ENCODE measurements at regions not wholly inside any gene's neighbourhood (a gene's known extent, or its start where the extent isn't known, plus 50 kb on each side); places are given as distances from the start of the nearest gene placed in this dataset.

GRCh38 chr6:45800911-45801310, 214.7 kb downstream of the CLIC5 start:
- in situ Hi-C loops (cut with HindIII; ENCODE audit: low pct_unique_long_range_greater_than_20kb, low sequenced_read_pairs): no loop called here

GRCh38 chr6:45795678-45796077, 220.0 kb downstream of the CLIC5 start:
- in situ Hi-C loops (cut with HindIII; ENCODE audit: low pct_unique_long_range_greater_than_20kb, low sequenced_read_pairs): no loop called here
- DNase-seq (ENCODE audit: low read depth, low spot score): no peak

More at GRCh38 chr6:45800911-45801310, 214.7 kb downstream of the CLIC5 start:
- DNase-seq (ENCODE audit: low read depth, low spot score): no peak

GRCh38 chr6:45794465-45794864, 221.2 kb downstream of the CLIC5 start:
- in situ Hi-C loops (cut with HindIII; ENCODE audit: low pct_unique_long_range_greater_than_20kb, low sequenced_read_pairs): no loop called here
- no peak for DNase-seq (ENCODE audit: low read depth, low spot score)

- no peak for DNase-seq (ENCODE audit: low read depth, low spot score)
- in situ Hi-C loops (cut with HindIII; ENCODE audit: low pct_unique_long_range_greater_than_20kb, low sequenced_read_pairs): no loop called here
These were observed 224.2 kb downstream of the CLIC5 start for GRCh38 chr6:45791211-45792168.

GRCh38 chr6:45789238-45789637, 226.4 kb downstream of the CLIC5 start:
- no peak for DNase-seq (ENCODE audit: low read depth, low spot score)
- in situ Hi-C loops (cut with HindIII; ENCODE audit: low pct_unique_long_range_greater_than_20kb, low sequenced_read_pairs): no loop called here

GRCh38 chr6:45787384-45787783, 228.3 kb downstream of the CLIC5 start:
- in situ Hi-C loops (cut with HindIII; ENCODE audit: low pct_unique_long_range_greater_than_20kb, low sequenced_read_pairs): no loop called here
- no peak for DNase-seq (ENCODE audit: low read depth, low spot score)

- no peak for DNase-seq (ENCODE audit: low read depth, low spot score)
- in situ Hi-C loops (cut with HindIII; ENCODE audit: low pct_unique_long_range_greater_than_20kb, low sequenced_read_pairs): no loop called here
These were observed 229.3 kb downstream of the CLIC5 start for GRCh38 chr6:45786355-45786781.

GRCh38 chr6:45784250-45784649, 231.4 kb downstream of the CLIC5 start:
- in situ Hi-C loops (cut with HindIII; ENCODE audit: low pct_unique_long_range_greater_than_20kb, low sequenced_read_pairs): no loop called here
- no peak for DNase-seq (ENCODE audit: low read depth, low spot score)

GRCh38 chr6:45783716-45784115, 231.9 kb downstream of the CLIC5 start:
- in situ Hi-C loops (cut with HindIII; ENCODE audit: low pct_unique_long_range_greater_than_20kb, low sequenced_read_pairs): no loop called here
- no peak for DNase-seq (ENCODE audit: low read depth, low spot score)

- in situ Hi-C loops (cut with HindIII; ENCODE audit: low pct_unique_long_range_greater_than_20kb, low sequenced_read_pairs): no loop called here
- DNase-seq (ENCODE audit: low read depth, low spot score): no peak
These were observed 233.8 kb downstream of the CLIC5 start for GRCh38 chr6:45781890-45782289.

GRCh38 chr6:45780523-45780922, 235.1 kb downstream of the CLIC5 start:
- in situ Hi-C loops (cut with HindIII; ENCODE audit: low pct_unique_long_range_greater_than_20kb, low sequenced_read_pairs): no loop called here
- DNase-seq (ENCODE audit: low read depth, low spot score): no peak

GRCh38 chr6:45775026-45775697, 240.5 kb downstream of the CLIC5 start:
- no peak for DNase-seq (ENCODE audit: low read depth, low spot score)
- in situ Hi-C loops (cut with HindIII; ENCODE audit: low pct_unique_long_range_greater_than_20kb, low sequenced_read_pairs): no loop called here

- in situ Hi-C loops (cut with HindIII; ENCODE audit: low pct_unique_long_range_greater_than_20kb, low sequenced_read_pairs): no loop called here
- no peak for DNase-seq (ENCODE audit: low read depth, low spot score)
These were observed 241.8 kb downstream of the CLIC5 start for GRCh38 chr6:45773906-45774305.

GRCh38 chr6:45772886-45773495, 242.7 kb downstream of the CLIC5 start:
- DNase-seq (ENCODE audit: low read depth, low spot score): no peak

GRCh38 chr6:45772051-45772450, 243.6 kb downstream of the CLIC5 start:
- in situ Hi-C loops (cut with HindIII; ENCODE audit: low pct_unique_long_range_greater_than_20kb, low sequenced_read_pairs): no loop called here

More at GRCh38 chr6:45772886-45773495, 242.7 kb downstream of the CLIC5 start:
- in situ Hi-C loops (cut with HindIII; ENCODE audit: low pct_unique_long_range_greater_than_20kb, low sequenced_read_pairs): no loop called here

GRCh38 chr6:45763281-45763680, 252.4 kb downstream of the CLIC5 start:
- in situ Hi-C loops (cut with HindIII; ENCODE audit: low pct_unique_long_range_greater_than_20kb, low sequenced_read_pairs): no loop called here
- DNase-seq (ENCODE audit: low read depth, low spot score): no peak

More at GRCh38 chr6:45772051-45772450, 243.6 kb downstream of the CLIC5 start:
- DNase-seq (ENCODE audit: low read depth, low spot score): no peak

- in situ Hi-C loops (cut with HindIII; ENCODE audit: low pct_unique_long_range_greater_than_20kb, low sequenced_read_pairs): no loop called here
- DNase-seq (ENCODE audit: low read depth, low spot score): no peak
These were observed 256.2 kb downstream of the CLIC5 start for GRCh38 chr6:45759472-45759810.

- in situ Hi-C loops (cut with HindIII; ENCODE audit: low pct_unique_long_range_greater_than_20kb, low sequenced_read_pairs): no loop called here
- DNase-seq (ENCODE audit: low read depth, low spot score): no peak
These were observed 256.7 kb downstream of the CLIC5 start for GRCh38 chr6:45758787-45759471.
